HepG2 (cell line): ENCODE measurements at regions not wholly inside any gene's neighbourhood (a gene's known extent, or its start where the extent isn't known, plus 50 kb on each side); places are given as distances from the start of the nearest gene placed in this dataset.

ENCODE experiments used
- KDM5A ChIP-seq: fragments of 200-600 bp; sonication (generic); IDR thresholded peaks from 2 replicates; pipeline ENCODE4 v1.7.0; 2018; ENCODE audit warnings: antibody characterized with exemption, mild to moderate bottlenecking, low read length, borderline replicate concordance
- PHF5A ChIP-seq: IDR thresholded peaks from one replicate; pipeline ENCODE4 v1.6.1; 2018; ENCODE audit warnings: low read depth, missing genetic modification reagents; ENCODE audit not compliant: unreplicated experiment
- ZBTB21 ChIP-seq: sonication (generic); formaldehyde crosslinking; IDR thresholded peaks from 2 replicates; pipeline ENCODE4 v1.4.0; 2020; ENCODE audit warnings: missing genetic modification reagents
- ZNF510 ChIP-seq: sonication (generic); formaldehyde crosslinking; IDR thresholded peaks from 2 replicates; pipeline ENCODE4 v1.4.0; 2020; ENCODE audit warnings: low read depth, mild to moderate bottlenecking, missing genetic modification reagents
- TF ChIP-seq, protein P1 (sequence below): sonication (generic); formaldehyde crosslinking; IDR thresholded peaks from 2 replicates; pipeline ENCODE4 v1.5.1; 2020; ENCODE audit warnings: mild to moderate bottlenecking, missing genetic modification reagents, moderate library complexity
- TF ChIP-seq, protein P2 (sequence below): sonication (generic); formaldehyde crosslinking; IDR thresholded peaks from 2 replicates; pipeline ENCODE4 v1.4.0; 2020; ENCODE audit warnings: low read depth, mild to moderate bottlenecking, missing genetic modification reagents
- TF ChIP-seq, protein P3 (sequence below): sonication (generic); formaldehyde crosslinking; IDR thresholded peaks from 2 replicates; pipeline ENCODE4; 2020; ENCODE audit warnings: missing genetic modification reagents, mild to moderate bottlenecking, borderline replicate concordance
- TF ChIP-seq, protein P4 (sequence below): sonication (generic); formaldehyde crosslinking; IDR thresholded peaks from 2 replicates; pipeline ENCODE4 v1.5.0; 2020; ENCODE audit warnings: mild to moderate bottlenecking, missing genetic modification reagents, moderate library complexity
- TF ChIP-seq, protein P5 (sequence below): sonication (generic); formaldehyde crosslinking; conservative IDR thresholded peaks from 2 replicates; pipeline ENCODE4 v1.4.0; 2020; ENCODE audit warnings: missing genetic modification reagents

DNA sequence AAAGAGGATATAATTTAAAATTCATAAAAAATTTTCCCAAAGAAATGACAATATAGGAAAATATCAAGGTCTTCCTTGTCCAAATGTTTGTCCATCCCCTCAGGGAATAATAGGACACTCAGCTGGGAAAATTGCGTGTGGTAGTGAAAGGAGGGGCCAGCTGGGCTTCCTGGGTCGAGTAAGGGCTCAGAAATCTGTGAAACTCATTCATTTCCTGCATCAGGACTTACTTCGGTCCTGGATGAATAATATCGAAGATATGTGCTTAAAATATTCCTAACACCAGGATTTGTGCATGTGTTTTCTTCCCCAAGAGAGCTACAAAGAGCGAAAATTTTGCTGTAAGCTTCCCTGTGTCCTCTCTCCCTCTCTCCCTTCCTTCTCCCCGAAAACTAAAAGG is 118.2 kb upstream of the GJE1 start:
- TF ChIP-seq, protein P1, sequence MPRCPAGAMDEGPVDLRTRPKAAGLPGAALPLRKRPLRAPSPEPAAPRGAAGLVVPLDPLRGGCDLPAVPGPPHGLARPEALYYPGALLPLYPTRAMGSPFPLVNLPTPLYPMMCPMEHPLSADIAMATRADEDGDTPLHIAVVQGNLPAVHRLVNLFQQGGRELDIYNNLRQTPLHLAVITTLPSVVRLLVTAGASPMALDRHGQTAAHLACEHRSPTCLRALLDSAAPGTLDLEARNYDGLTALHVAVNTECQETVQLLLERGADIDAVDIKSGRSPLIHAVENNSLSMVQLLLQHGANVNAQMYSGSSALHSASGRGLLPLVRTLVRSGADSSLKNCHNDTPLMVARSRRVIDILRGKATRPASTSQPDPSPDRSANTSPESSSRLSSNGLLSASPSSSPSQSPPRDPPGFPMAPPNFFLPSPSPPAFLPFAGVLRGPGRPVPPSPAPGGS (CRISPR knock-in tag): no peak
- no peak for TF ChIP-seq ZBTB21
- TF ChIP-seq PHF5A (CRISPR knock-in tag): no peak
- TF ChIP-seq, protein P2, sequence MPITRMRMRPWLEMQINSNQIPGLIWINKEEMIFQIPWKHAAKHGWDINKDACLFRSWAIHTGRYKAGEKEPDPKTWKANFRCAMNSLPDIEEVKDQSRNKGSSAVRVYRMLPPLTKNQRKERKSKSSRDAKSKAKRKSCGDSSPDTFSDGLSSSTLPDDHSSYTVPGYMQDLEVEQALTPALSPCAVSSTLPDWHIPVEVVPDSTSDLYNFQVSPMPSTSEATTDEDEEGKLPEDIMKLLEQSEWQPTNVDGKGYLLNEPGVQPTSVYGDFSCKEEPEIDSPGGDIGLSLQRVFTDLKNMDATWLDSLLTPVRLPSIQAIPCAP (CRISPR knock-in tag): no peak
- TF ChIP-seq, protein P3, sequence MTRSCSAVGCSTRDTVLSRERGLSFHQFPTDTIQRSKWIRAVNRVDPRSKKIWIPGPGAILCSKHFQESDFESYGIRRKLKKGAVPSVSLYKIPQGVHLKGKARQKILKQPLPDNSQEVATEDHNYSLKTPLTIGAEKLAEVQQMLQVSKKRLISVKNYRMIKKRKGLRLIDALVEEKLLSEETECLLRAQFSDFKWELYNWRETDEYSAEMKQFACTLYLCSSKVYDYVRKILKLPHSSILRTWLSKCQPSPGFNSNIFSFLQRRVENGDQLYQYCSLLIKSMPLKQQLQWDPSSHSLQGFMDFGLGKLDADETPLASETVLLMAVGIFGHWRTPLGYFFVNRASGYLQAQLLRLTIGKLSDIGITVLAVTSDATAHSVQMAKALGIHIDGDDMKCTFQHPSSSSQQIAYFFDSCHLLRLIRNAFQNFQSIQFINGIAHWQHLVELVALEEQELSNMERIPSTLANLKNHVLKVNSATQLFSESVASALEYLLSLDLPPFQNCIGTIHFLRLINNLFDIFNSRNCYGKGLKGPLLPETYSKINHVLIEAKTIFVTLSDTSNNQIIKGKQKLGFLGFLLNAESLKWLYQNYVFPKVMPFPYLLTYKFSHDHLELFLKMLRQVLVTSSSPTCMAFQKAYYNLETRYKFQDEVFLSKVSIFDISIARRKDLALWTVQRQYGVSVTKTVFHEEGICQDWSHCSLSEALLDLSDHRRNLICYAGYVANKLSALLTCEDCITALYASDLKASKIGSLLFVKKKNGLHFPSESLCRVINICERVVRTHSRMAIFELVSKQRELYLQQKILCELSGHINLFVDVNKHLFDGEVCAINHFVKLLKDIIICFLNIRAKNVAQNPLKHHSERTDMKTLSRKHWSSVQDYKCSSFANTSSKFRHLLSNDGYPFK (CRISPR knock-in tag): no peak
- TF ChIP-seq ZNF510: no peak
- TF ChIP-seq KDM5A: no peak
- TF ChIP-seq, protein P4, sequence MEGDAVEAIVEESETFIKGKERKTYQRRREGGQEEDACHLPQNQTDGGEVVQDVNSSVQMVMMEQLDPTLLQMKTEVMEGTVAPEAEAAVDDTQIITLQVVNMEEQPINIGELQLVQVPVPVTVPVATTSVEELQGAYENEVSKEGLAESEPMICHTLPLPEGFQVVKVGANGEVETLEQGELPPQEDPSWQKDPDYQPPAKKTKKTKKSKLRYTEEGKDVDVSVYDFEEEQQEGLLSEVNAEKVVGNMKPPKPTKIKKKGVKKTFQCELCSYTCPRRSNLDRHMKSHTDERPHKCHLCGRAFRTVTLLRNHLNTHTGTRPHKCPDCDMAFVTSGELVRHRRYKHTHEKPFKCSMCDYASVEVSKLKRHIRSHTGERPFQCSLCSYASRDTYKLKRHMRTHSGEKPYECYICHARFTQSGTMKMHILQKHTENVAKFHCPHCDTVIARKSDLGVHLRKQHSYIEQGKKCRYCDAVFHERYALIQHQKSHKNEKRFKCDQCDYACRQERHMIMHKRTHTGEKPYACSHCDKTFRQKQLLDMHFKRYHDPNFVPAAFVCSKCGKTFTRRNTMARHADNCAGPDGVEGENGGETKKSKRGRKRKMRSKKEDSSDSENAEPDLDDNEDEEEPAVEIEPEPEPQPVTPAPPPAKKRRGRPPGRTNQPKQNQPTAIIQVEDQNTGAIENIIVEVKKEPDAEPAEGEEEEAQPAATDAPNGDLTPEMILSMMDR (CRISPR knock-in tag): no peak
- TF ChIP-seq, protein P5, sequence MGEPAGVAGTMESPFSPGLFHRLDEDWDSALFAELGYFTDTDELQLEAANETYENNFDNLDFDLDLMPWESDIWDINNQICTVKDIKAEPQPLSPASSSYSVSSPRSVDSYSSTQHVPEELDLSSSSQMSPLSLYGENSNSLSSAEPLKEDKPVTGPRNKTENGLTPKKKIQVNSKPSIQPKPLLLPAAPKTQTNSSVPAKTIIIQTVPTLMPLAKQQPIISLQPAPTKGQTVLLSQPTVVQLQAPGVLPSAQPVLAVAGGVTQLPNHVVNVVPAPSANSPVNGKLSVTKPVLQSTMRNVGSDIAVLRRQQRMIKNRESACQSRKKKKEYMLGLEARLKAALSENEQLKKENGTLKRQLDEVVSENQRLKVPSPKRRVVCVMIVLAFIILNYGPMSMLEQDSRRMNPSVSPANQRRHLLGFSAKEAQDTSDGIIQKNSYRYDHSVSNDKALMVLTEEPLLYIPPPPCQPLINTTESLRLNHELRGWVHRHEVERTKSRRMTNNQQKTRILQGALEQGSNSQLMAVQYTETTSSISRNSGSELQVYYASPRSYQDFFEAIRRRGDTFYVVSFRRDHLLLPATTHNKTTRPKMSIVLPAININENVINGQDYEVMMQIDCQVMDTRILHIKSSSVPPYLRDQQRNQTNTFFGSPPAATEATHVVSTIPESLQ (CRISPR knock-in tag): no peak
